ENCODE measurements at regions not wholly inside any gene's neighbourhood (a gene's known extent, or its start where the extent isn't known, plus 50 kb on each side); places are given as distances from the start of the nearest gene placed in this dataset.

- H3K27me3 ChIP-seq (ENCODE audit: insufficient read depth, low read length, poor library complexity): no peaks in the 10 kb centered on the region
- H3K4me2 ChIP-seq (ENCODE audit: insufficient read depth, low read length): no peak overlapping the region
- no peaks in the 10 kb centered on the region for H3K36me3 ChIP-seq (ENCODE audit: insufficient read depth, low read length)
- H3K4me1 ChIP-seq (ENCODE audit: insufficient read depth, low read length): no peaks in the 10 kb centered on the region
- DNase-seq: no peak
- H3K9ac ChIP-seq (ENCODE audit: low read depth, low read length): no peak overlapping the region
- no peak overlapping the region for H3K27ac ChIP-seq (ENCODE audit: low read length)
- no peak overlapping the region for H3K4me3 ChIP-seq (ENCODE audit: low read depth in 1 of 2, low read length in 2 of 2)
- no peaks in the 10 kb centered on the region for H3K79me2 ChIP-seq (ENCODE audit: insufficient read depth, low read length)
- H3K9me3 ChIP-seq (ENCODE audit: insufficient read depth, low read length, severe bottlenecking): no peaks in the 10 kb centered on the region
- TF ChIP-seq CTCF (IDR thresholded peaks at IDR 0.05; ENCODE audit: borderline replicate concordance, extremely low read depth, low read length, poor library complexity, severe bottlenecking) (no peak), EZH2 (IDR thresholded peaks at IDR 0.05; ENCODE audit: borderline replicate concordance, low read depth, low read length, severe bottlenecking) (no peak)
- H4K20me1 ChIP-seq (ENCODE audit: insufficient read depth, low read length): no peaks in the 10 kb centered on the region
- H2AFZ ChIP-seq (ENCODE audit: low read depth, low read length): no peak overlapping the region
- no peak for ATAC-seq (ENCODE audit: insufficient read depth, low read depth)
Observed at GRCh38 chr11:28673691-28674432, 565.7 kb downstream of the METTL15 start.

GRCh38 chr11:28671274-28671673, 563.1 kb downstream of the METTL15 start:
- Histone ChIP-seq H3K4me3 (ENCODE audit: low read depth in 1 of 2, low read length in 2 of 2) (no peak overlapping the region), H2AFZ (ENCODE audit: low read depth, low read length) (no peak overlapping the region), H4K20me1 (ENCODE audit: insufficient read depth, low read length) (no peaks in the 10 kb centered on the region), H3K27ac (ENCODE audit: low read length) (no peak overlapping the region), H3K4me2 (ENCODE audit: insufficient read depth, low read length) (no peak overlapping the region), H3K4me1 (ENCODE audit: insufficient read depth, low read length) (no peaks in the 10 kb centered on the region), H3K36me3 (ENCODE audit: insufficient read depth, low read length) (no peaks in the 10 kb centered on the region), H3K9ac (ENCODE audit: low read depth, low read length) (no peak overlapping the region), H3K27me3 (ENCODE audit: insufficient read depth, low read length, poor library complexity) (no peaks in the 10 kb centered on the region), H3K79me2 (ENCODE audit: insufficient read depth, low read length) (no peaks in the 10 kb centered on the region), H3K9me3 (ENCODE audit: insufficient read depth, low read length, severe bottlenecking) (no peaks in the 10 kb centered on the region)
- DNase-seq (no peak), ATAC-seq (ENCODE audit: insufficient read depth, low read depth) (no peak)
- no peak for TF ChIP-seq CTCF (IDR thresholded peaks at IDR 0.05; ENCODE audit: borderline replicate concordance, extremely low read depth, low read length, poor library complexity, severe bottlenecking)
- no peak for TF ChIP-seq EZH2 (IDR thresholded peaks at IDR 0.05; ENCODE audit: borderline replicate concordance, low read depth, low read length, severe bottlenecking)

GRCh38 chr11:28666632-28667031, 558.4 kb downstream of the METTL15 start:
- Histone ChIP-seq H3K27ac (ENCODE audit: low read length) (no peak overlapping the region), H3K4me3 (ENCODE audit: low read depth in 1 of 2, low read length in 2 of 2) (no peak overlapping the region)

More at GRCh38 chr11:28666632-28667031, 558.4 kb downstream of the METTL15 start:
- Histone ChIP-seq H3K79me2 (ENCODE audit: insufficient read depth, low read length) (no peaks in the 10 kb centered on the region), H3K9me3 (ENCODE audit: insufficient read depth, low read length, severe bottlenecking) (no peaks in the 10 kb centered on the region), H4K20me1 (ENCODE audit: insufficient read depth, low read length) (no peaks in the 10 kb centered on the region), H3K4me1 (ENCODE audit: insufficient read depth, low read length) (no peaks in the 10 kb centered on the region), H2AFZ (ENCODE audit: low read depth, low read length) (no peak overlapping the region), H3K27me3 (ENCODE audit: insufficient read depth, low read length, poor library complexity) (no peaks in the 10 kb centered on the region), H3K9ac (ENCODE audit: low read depth, low read length) (no peak overlapping the region), H3K36me3 (ENCODE audit: insufficient read depth, low read length) (no peaks in the 10 kb centered on the region), H3K4me2 (ENCODE audit: insufficient read depth, low read length) (no peak overlapping the region)
- TF ChIP-seq EZH2 (IDR thresholded peaks at IDR 0.05; ENCODE audit: borderline replicate concordance, low read depth, low read length, severe bottlenecking) (no peak), CTCF (IDR thresholded peaks at IDR 0.05; ENCODE audit: borderline replicate concordance, extremely low read depth, low read length, poor library complexity, severe bottlenecking) (no peak)
- ATAC-seq (ENCODE audit: insufficient read depth, low read depth) (no peak), DNase-seq (no peak)

All from DND-41 (cell line).